ENCODE measurements at regions not wholly inside any gene's neighbourhood (a gene's known extent, or its start where the extent isn't known, plus 50 kb on each side); places are given as distances from the start of the nearest gene placed in this dataset.

- TF ChIP-seq, protein P1, sequence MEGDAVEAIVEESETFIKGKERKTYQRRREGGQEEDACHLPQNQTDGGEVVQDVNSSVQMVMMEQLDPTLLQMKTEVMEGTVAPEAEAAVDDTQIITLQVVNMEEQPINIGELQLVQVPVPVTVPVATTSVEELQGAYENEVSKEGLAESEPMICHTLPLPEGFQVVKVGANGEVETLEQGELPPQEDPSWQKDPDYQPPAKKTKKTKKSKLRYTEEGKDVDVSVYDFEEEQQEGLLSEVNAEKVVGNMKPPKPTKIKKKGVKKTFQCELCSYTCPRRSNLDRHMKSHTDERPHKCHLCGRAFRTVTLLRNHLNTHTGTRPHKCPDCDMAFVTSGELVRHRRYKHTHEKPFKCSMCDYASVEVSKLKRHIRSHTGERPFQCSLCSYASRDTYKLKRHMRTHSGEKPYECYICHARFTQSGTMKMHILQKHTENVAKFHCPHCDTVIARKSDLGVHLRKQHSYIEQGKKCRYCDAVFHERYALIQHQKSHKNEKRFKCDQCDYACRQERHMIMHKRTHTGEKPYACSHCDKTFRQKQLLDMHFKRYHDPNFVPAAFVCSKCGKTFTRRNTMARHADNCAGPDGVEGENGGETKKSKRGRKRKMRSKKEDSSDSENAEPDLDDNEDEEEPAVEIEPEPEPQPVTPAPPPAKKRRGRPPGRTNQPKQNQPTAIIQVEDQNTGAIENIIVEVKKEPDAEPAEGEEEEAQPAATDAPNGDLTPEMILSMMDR (IDR thresholded peaks at IDR 0.05; ENCODE audit: low read depth, low read length, poor library complexity, severe bottlenecking) = no peak
- no peak for TF ChIP-seq EZH2phosphoT487 (IDR thresholded peaks at IDR 0.05; ENCODE audit: borderline replicate concordance, low read length)
Observed at GRCh38 chr6:105493736-105494135, 90.9 kb upstream of the PREP start.

Measured in DOHH2 (cell line).